Activated CD4-positive, alpha-beta memory T cell treated with anti-CD3 and anti-CD28 coated beads, Interleukin-2, amount 10 ng/mL, durations not matched to agents 7 days and 5 days (primary cell): ENCODE measurements at regions not wholly inside any gene's neighbourhood (a gene's known extent, or its start where the extent isn't known, plus 50 kb on each side); places are given as distances from the start of the nearest gene placed in this dataset.
"Not testable (repeated sequence)": the region's sequence is repeated elsewhere in the genome, so short reads cannot be mapped to it uniquely, and the experiment has no call there.

ENCODE experiments used
- CTCF ChIA-PET: fragments of 350-600 bp; sonication (Branson Sonifier 250); formaldehyde crosslinking; loops from one replicate; lab custom pipeline; 2021; ENCODE audit warnings: antibody characterized with exemption, inconsistent platforms; lab: Charles Lee
- POLR2A ChIA-PET: fragments of 350-600 bp; sonication (Branson Sonifier 250); formaldehyde crosslinking; loops from one replicate; lab custom pipeline; 2021; ENCODE audit warnings: antibody characterized with exemption; lab: Charles Lee
- DNase-seq: peaks from one replicate; pipeline ENCODE4 v3.0.0-alpha.2; 2020
- H3K27ac Mint-ChIP-seq: one replicate; pipeline ENCODE4 v1.8.0; 2021; ENCODE audit warnings: mild to moderate bottlenecking, mixed read lengths
- H3K27me3 Mint-ChIP-seq: one replicate; pipeline ENCODE4 v1.8.0; 2021; ENCODE audit warnings: mixed read lengths
- H3K36me3 Mint-ChIP-seq: one replicate; pipeline ENCODE4 v1.8.0; 2021; ENCODE audit warnings: low read depth, mixed read lengths
- H3K4me1 Mint-ChIP-seq: one replicate; pipeline ENCODE4 v1.8.0; 2021; ENCODE audit warnings: mixed read lengths
- H3K4me3 Mint-ChIP-seq: one replicate; pipeline ENCODE4 v1.8.0; 2021; ENCODE audit warnings: mild to moderate bottlenecking, mixed read lengths
- H3K9me3 Mint-ChIP-seq: one replicate; pipeline ENCODE4 v1.8.0; 2021; ENCODE audit warnings: mixed read lengths

GRCh38 chr2:189337656-189338055, 103.6 kb upstream of the WDR75 start:
- ChIA-PET POLR2A (no interaction called here), CTCF (no interaction called here)
- no peak overlapping the region for H3K4me3 Mint-ChIP-seq
- no peaks in the 10 kb centered on the region for H3K27me3 Mint-ChIP-seq
- no peak overlapping the region for H3K27ac Mint-ChIP-seq
- peaks cover 7% of the 10 kb centered on the region for H3K9me3 Mint-ChIP-seq
- no peaks in the 10 kb centered on the region for H3K4me1 Mint-ChIP-seq
- no peak for DNase-seq
- no peaks in the 10 kb centered on the region for H3K36me3 Mint-ChIP-seq

- POLR2A ChIA-PET, result no interaction called here
These were observed 103.2 kb upstream of the WDR75 start for GRCh38 chr2:189338115-189338514.

GRCh38 chr2:189341077-189341476, 100.2 kb upstream of the WDR75 start:
- Mint-ChIP-seq H3K36me3 (no peaks in the 10 kb centered on the region), H3K4me1 (no peaks in the 10 kb centered on the region), H3K4me3 (no peak overlapping the region), H3K9me3 (peaks cover 7% of the 10 kb centered on the region), H3K27me3 (no peaks in the 10 kb centered on the region), H3K27ac (no peak overlapping the region)
- DNase-seq, result no peak
- POLR2A ChIA-PET, result no interaction called here
- CTCF ChIA-PET, result no interaction called here

More at GRCh38 chr2:189338115-189338514, 103.2 kb upstream of the WDR75 start:
- Mint-ChIP-seq H3K27ac (no peak overlapping the region), H3K36me3 (no peaks in the 10 kb centered on the region), H3K4me1 (no peaks in the 10 kb centered on the region), H3K9me3 (peaks cover 7% of the 10 kb centered on the region), H3K4me3 (no peak overlapping the region), H3K27me3 (no peaks in the 10 kb centered on the region)
- CTCF ChIA-PET, result no interaction called here
- no peak for DNase-seq

GRCh38 chr2:189344043-189344442, 97.2 kb upstream of the WDR75 start:
- H3K27me3 Mint-ChIP-seq, result no peaks in the 10 kb centered on the region
- no peak overlapping the region for H3K4me3 Mint-ChIP-seq
- H3K27ac Mint-ChIP-seq, result no peak overlapping the region
- ChIA-PET POLR2A (no interaction called here), CTCF (no interaction called here)
- no peaks in the 10 kb centered on the region for H3K36me3 Mint-ChIP-seq
- peaks cover 6% of the 10 kb centered on the region for H3K4me1 Mint-ChIP-seq
- DNase-seq, result no peak
- H3K9me3 Mint-ChIP-seq, result peaks cover 3% of the 10 kb centered on the region

GRCh38 chr2:189347540-189347939, 93.7 kb upstream of the WDR75 start:
- CTCF ChIA-PET, result no interaction called here
- no peak overlapping the region for H3K27ac Mint-ChIP-seq
- no peak for DNase-seq
- H3K9me3 Mint-ChIP-seq, result no peaks in the 10 kb centered on the region
- no peak overlapping the region for H3K4me3 Mint-ChIP-seq
- POLR2A ChIA-PET, result no interaction called here
- H3K27me3 Mint-ChIP-seq, result no peaks in the 10 kb centered on the region
- H3K4me1 Mint-ChIP-seq, result peaks cover 6% of the 10 kb centered on the region
- no peaks in the 10 kb centered on the region for H3K36me3 Mint-ChIP-seq

GRCh38 chr2:189348369-189348768, 92.9 kb upstream of the WDR75 start:
- CTCF ChIA-PET, result interaction anchor here (0.6 to 1.4 kb wide), 2 partner anchors 205 to 254 kb away, joined by 4 read pairs; no protein-coding TSS in a partner anchor

GRCh38 chr2:189350540-189351209, 90.6 kb upstream of the WDR75 start:
- H3K36me3 Mint-ChIP-seq, result no peaks in the 10 kb centered on the region
- no peak overlapping the region for H3K27ac Mint-ChIP-seq
- DNase-seq, result no peak
- H3K9me3 Mint-ChIP-seq, result no peaks in the 10 kb centered on the region
- POLR2A ChIA-PET, result no interaction called here
- H3K4me3 Mint-ChIP-seq, result no peak overlapping the region
- H3K4me1 Mint-ChIP-seq, result peaks cover 6% of the 10 kb centered on the region
- CTCF ChIA-PET, result no interaction called here
- no peaks in the 10 kb centered on the region for H3K27me3 Mint-ChIP-seq

More at GRCh38 chr2:189348369-189348768, 92.9 kb upstream of the WDR75 start:
- POLR2A ChIA-PET, result no interaction called here
- Mint-ChIP-seq H3K4me1 (peaks cover 6% of the 10 kb centered on the region), H3K27me3 (no peaks in the 10 kb centered on the region), H3K36me3 (no peaks in the 10 kb centered on the region), H3K9me3 (no peaks in the 10 kb centered on the region), H3K4me3 (no peak overlapping the region), H3K27ac (no peak overlapping the region)
- DNase-seq, result no peak

- H3K4me3 Mint-ChIP-seq, H3K27me3 Mint-ChIP-seq, H3K9me3 Mint-ChIP-seq, H3K27ac Mint-ChIP-seq, POLR2A ChIA-PET, H3K36me3 Mint-ChIP-seq, H3K4me1 Mint-ChIP-seq, CTCF ChIA-PET, DNase-seq: not testable (repeated sequence)
These were observed 89.3 kb upstream of the WDR75 start for GRCh38 chr2:189351933-189352332.

GRCh38 chr2:189357375-189357774, 83.9 kb upstream of the WDR75 start:
- not testable (repeated sequence) for H3K36me3 Mint-ChIP-seq
- CTCF ChIA-PET, result interaction anchor here (0.6 kb wide), 1 partner anchor 27 kb away, joined by 3 read pairs; no protein-coding TSS in a partner anchor

GRCh38 chr2:189360861-189361260, 80.4 kb upstream of the WDR75 start:
- CTCF ChIA-PET, result no interaction called here
- POLR2A ChIA-PET, result no interaction called here
- no peak for DNase-seq
- H3K9me3 Mint-ChIP-seq, result no peaks in the 10 kb centered on the region
- no peak overlapping the region for H3K27ac Mint-ChIP-seq
- H3K36me3 Mint-ChIP-seq, result no peaks in the 10 kb centered on the region
- H3K4me3 Mint-ChIP-seq, result no peak overlapping the region
- H3K4me1 Mint-ChIP-seq, result no peaks in the 10 kb centered on the region
- H3K27me3 Mint-ChIP-seq, result no peaks in the 10 kb centered on the region

More at GRCh38 chr2:189357375-189357774, 83.9 kb upstream of the WDR75 start:
- POLR2A ChIA-PET, H3K27ac Mint-ChIP-seq, H3K4me3 Mint-ChIP-seq, H3K9me3 Mint-ChIP-seq, H3K27me3 Mint-ChIP-seq, DNase-seq, H3K4me1 Mint-ChIP-seq: not testable (repeated sequence)

GRCh38 chr2:189362283-189362682, 79.0 kb upstream of the WDR75 start:
- ChIA-PET CTCF (no interaction called here), POLR2A (no interaction called here)
- H3K27ac Mint-ChIP-seq, result no peak overlapping the region
- no peaks in the 10 kb centered on the region for H3K4me1 Mint-ChIP-seq
- H3K27me3 Mint-ChIP-seq, result no peaks in the 10 kb centered on the region
- no peak overlapping the region for H3K4me3 Mint-ChIP-seq
- DNase-seq, result no peak
- H3K9me3 Mint-ChIP-seq, result no peaks in the 10 kb centered on the region
- H3K36me3 Mint-ChIP-seq, result no peaks in the 10 kb centered on the region

- H3K36me3 Mint-ChIP-seq, result no peaks in the 10 kb centered on the region
- no peak overlapping the region for H3K27ac Mint-ChIP-seq
- CTCF ChIA-PET, result no interaction called here
- H3K4me1 Mint-ChIP-seq, result no peaks in the 10 kb centered on the region
- no peaks in the 10 kb centered on the region for H3K9me3 Mint-ChIP-seq
- no peaks in the 10 kb centered on the region for H3K27me3 Mint-ChIP-seq
- POLR2A ChIA-PET, result no interaction called here
- H3K4me3 Mint-ChIP-seq, result no peak overlapping the region
- DNase-seq, result no peak
These were observed 77.7 kb upstream of the WDR75 start for GRCh38 chr2:189363559-189363958.

GRCh38 chr2:189364607-189365006, 76.7 kb upstream of the WDR75 start:
- no peak overlapping the region for H3K27ac Mint-ChIP-seq
- H3K4me3 Mint-ChIP-seq, result no peak overlapping the region
- H3K4me1 Mint-ChIP-seq, result no peaks in the 10 kb centered on the region
- ChIA-PET CTCF (no interaction called here), POLR2A (no interaction called here)
- no peaks in the 10 kb centered on the region for H3K36me3 Mint-ChIP-seq
- no peak for DNase-seq
- no peaks in the 10 kb centered on the region for H3K27me3 Mint-ChIP-seq
- no peaks in the 10 kb centered on the region for H3K9me3 Mint-ChIP-seq

GRCh38 chr2:189366349-189366748, 74.9 kb upstream of the WDR75 start:
- no peaks in the 10 kb centered on the region for H3K4me1 Mint-ChIP-seq
- no peak overlapping the region for H3K4me3 Mint-ChIP-seq
- H3K36me3 Mint-ChIP-seq, result no peaks in the 10 kb centered on the region
- no peak overlapping the region for H3K27ac Mint-ChIP-seq
- DNase-seq, result no peak
- ChIA-PET CTCF (no interaction called here), POLR2A (no interaction called here)
- H3K27me3 Mint-ChIP-seq, result no peaks in the 10 kb centered on the region
- H3K9me3 Mint-ChIP-seq, result no peaks in the 10 kb centered on the region
